ENCODE measurements at regions not wholly inside any gene's neighbourhood (a gene's known extent, or its start where the extent isn't known, plus 50 kb on each side); places are given as distances from the start of the nearest gene placed in this dataset.

DNA sequence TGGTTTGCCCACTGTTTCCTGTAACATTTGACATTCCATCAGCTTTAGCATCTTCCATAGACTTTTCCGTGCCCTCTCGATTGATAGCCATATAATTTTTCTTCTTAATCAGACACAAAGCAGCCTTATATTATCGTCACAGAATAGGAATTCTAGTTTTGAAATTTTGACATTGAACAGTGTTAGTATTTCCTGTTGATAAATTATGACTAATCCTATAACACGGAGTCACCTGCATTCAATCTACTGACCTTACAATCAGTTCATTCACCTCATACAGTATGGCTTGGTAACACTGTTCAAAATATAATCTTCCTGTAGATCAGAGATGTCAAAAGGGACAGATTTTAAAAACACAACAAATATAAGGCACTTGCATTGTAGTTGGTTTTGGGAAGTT, 423.7 kb downstream of the C3orf38 start:
- DNase-seq (ENCODE audit: low spot score) = no peak

DNA sequence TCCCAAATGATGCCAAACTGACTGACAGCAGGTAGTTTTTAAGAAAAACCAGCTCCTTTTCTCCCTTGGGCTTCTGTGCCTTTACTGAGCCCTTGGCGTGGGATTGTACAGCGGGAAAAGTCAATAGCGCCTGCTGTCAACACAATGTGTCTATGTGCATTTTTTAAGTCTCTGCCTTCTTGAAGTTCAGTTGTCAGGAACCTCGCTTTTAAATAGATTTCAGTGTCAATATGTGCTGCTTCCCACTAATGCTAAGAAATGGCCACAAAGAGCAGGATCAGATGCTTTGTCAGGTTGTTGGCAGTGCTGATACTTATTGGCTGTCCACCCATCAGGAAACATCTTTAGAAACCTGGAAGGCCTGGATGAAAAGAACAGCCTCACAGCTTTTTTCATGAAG, 424.4 kb downstream of the C3orf38 start:
- DNase-seq (ENCODE audit: low spot score) = no peak

DNA sequence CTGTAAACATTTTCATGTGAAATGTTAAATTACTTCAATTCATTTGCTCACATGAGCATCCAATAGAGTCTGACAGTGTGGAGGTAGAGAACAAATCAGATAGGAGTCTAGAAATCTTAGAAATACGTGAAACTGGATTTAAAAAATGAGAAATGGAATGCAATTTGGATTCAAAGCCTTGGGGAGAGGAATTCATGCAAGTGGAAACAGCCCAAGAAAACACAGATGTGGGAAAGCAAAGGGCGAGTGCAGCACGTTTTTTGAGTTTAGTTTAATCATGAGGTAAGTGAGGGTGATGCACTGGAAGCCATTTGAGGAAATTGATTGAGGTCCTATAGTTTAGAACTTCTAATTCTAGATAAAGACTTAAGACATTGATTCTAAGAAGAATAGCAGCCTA, 434.7 kb downstream of the C3orf38 start:
- no peak for DNase-seq (ENCODE audit: low spot score)

DNA sequence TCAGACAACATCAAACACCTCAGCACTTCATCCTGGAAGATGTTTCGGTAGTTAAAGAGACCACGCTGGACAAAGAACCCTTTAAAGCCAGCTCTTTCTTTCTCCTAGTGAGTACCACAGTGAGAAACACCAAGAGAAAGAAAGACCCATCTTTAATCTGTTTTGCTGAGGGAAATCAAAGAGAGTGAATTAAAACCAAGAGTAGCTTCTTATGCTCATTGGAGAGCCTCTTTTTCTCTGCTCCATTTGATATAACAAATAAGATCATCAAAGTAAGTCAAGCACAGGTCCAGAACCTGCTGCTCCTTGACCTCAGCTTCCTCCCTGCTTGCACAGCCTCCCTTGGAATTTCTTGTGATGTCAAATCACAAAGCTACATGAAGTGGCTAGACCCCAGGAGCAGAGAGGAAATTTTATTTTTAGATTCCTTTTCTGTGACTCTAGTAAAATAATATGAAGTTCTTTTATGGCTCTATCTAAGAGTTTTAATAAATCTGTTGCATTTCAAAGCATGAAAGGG, 436.4 kb downstream of the C3orf38 start:
- DNase-seq (ENCODE audit: low spot score) = no peak

DNA sequence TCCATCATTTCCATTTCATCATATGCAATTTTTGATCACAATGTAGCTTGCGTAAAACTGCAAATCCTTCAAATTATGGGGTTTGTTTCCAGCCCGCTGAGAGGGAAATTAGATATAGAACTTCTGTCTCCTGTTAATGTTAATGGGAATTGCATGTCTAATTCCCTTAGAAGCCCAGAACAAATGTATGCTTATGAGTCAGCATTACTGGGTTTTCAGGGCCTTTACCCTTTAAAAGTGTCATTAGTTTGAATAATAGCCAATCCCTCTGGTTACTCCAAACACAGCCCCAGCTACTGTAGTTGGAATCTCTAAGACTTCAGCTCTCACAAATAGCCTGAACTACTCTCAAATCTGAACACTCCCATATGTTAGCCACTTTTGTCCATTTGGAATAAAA, 439.4 kb downstream of the C3orf38 start:
- DNase-seq (ENCODE audit: low spot score) = no peak

DNA sequence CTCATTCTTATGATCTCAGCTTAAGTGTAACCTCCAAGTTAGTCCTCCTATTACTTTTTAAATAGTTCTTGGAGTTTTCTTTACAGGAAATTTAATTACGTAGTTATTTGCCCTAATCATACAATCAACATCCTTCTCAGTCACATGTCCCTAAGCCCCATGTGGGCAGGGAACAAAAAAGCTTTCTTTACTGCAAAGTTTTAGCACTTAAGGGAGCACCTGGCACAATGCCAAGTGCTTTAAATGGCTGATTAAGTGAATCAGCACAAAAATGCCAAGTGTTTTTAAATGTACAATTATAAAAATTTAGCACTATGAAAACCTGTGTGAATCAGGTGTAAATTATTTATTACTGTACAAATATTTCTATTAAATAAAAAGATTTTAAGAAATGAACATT, 445.3 kb downstream of the C3orf38 start:
- no peak for DNase-seq (ENCODE audit: low spot score)

DNA sequence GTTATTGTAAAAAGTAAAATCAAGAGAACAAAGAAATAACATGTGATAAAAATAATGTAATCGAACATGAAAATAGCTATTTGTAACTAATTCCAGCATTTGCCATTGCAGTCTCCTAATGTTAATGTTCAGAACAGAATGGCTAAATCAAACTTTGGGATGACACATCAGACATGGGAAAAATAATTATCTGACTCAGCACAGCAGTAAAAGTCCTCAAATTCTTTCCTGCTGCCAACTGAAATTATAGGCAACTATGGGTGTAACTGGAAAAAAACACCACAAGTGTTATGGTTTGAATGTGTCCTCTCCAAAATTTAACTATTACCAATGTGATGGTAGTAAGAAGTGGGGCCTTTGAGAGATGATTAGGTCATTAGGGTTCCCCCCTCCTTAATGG, 446.7 kb downstream of the C3orf38 start:
- DNase-seq (ENCODE audit: low spot score) = no peak

DNA sequence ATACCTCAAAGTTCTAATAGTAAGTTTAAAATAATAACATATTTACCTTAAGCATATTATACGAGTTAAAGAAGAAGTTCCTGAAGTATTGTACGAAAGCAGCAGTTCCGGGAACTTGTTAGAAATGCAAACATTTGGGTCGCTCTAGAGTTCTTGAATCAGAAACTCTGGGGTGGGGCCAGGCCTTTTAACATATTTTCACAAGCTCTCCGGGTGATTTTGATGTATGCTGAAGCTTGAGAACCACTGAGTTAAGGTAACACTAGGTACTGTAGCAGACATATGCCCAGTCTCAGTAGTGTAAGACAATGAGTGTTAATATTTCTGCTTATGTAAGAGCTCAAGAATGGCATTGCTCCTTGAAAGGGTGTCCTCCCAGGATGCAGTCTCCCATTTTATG, 461.1 kb downstream of the C3orf38 start:
- DNase-seq (ENCODE audit: low spot score) = no peak

DNA sequence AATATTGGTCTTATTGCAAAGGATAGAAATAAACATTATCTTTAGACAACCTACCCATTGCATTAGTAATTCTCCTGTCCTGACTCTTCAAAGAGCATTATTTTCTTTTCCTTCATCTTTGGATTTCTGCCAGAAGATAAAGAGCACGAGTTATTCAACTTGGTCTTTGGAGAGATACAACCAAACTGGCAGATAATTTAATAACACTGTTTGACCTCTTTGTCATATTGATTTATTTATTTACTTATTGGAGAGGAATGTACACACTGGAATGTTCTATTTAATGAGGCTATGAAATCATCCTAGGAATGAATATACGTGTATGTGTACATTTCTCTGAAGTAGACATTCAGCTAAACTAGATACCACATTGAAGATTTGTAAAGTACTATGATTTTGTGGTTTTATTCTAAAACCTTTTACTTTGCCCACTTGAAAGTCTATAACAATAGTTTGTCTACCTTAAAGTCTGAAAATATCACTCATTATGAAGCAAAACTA, 462.1 kb downstream of the C3orf38 start:
- no peak for DNase-seq (ENCODE audit: low spot score)

DNA sequence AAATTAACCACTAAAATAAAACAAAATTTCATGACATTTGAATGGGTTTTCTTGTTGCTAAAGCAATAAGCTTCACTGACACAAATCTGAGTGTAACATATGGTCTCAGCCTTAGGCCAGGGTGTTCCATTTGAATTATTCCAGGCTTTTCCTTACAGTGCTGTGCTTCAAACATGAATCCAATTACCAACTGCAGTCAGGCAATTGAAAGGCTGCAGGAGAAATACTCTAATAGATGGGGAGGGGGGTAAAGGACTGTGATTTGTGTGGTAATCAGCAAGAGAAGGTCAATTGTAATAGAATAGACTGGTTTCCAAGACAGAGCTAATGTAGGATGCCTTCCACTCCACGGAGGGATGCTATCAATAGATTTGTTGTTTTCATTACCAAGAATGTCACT, 466.7 kb downstream of the C3orf38 start:
- peak; percentile 11 for DNase-seq (ENCODE audit: low spot score)

DNA sequence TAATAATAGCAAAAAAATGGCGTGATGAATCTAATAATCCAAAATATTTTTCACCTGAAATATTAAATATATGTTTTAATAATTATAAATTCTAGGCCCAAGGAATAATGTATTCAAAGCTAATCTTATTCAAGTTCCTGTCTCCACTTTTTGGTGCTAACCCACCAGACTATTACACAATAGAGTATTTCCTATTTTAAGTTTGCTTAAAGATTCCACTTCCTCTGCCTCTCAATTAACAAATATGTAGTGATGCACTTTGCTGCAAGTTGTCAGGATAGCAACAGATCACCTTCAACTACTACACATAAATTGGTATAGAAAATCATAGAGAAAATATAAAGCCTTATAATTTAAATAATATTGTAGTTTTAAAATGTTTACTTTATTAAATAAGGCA, 467.5 kb downstream of the C3orf38 start:
- DNase-seq (ENCODE audit: low spot score) = no peak

DNA sequence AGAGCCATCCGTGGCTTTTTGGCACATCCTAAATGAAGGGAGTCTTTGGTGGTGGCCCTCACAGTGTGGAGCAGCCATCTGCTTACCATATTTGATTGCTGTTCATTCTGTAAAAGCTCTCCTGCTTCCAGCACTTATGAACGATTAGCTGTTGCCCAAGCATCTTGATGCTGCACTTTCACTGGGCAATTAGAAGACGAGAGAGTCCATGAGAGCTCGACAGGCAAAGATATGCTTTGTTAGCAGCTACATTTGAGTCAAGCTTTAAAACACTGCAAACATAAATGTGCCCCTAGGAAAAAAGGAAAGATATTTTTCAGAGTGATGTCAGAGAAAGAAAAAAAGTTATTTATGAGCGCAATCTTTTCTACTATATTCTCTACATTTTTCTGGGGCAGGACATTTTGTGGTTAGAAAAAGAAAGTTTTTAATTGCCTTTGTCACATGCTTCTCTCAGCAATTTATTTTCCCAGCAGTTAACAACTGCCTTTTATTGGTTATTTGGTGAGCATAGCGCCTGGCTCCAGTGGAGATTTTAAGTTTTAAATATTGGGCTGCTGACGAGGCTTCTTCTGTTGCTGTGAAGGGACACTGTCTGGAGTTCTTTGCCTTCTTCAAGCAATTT, 468.4 kb downstream of the C3orf38 start:
- DNase-seq (ENCODE audit: low spot score) = peak; percentile 11

DNA sequence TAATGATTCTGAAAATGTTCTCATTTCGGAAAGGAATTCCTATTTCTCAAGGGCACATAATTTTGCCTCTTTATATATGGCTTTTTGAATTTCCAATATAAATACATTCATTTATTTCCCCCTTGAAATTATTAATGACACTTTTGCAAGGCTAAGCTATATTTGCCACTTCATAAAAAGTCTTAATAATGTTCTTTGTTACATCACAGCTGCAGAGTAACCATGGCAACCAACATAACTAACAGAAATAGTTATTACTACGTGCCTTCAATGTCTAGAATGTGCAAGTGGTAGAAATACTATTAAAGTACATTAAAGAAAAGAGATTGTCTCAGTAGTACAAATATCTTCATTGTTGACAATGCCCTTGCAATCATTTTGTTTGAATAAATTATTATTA, 471.8 kb downstream of the C3orf38 start:
- no peak for DNase-seq (ENCODE audit: low spot score)

DNA sequence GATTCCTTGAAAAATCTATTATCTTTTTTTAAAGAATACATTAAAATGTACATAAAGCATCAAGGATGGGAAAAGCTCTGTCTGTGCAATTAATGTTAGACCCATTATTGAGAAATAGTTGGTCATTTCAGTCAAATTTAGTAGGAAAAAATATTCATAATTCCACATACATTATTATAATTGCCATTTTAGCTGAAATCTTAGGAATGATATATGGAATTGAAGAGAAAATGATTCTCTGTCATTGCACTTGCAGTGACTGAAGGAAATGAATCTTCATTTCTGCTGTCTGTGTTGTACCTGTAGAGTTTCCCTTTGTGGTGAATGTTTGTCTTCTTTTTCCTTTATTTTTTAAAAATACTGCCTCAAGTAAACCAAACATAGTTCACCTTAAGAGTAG, 473.9 kb downstream of the C3orf38 start:
- no peak for DNase-seq (ENCODE audit: low spot score)

DNA sequence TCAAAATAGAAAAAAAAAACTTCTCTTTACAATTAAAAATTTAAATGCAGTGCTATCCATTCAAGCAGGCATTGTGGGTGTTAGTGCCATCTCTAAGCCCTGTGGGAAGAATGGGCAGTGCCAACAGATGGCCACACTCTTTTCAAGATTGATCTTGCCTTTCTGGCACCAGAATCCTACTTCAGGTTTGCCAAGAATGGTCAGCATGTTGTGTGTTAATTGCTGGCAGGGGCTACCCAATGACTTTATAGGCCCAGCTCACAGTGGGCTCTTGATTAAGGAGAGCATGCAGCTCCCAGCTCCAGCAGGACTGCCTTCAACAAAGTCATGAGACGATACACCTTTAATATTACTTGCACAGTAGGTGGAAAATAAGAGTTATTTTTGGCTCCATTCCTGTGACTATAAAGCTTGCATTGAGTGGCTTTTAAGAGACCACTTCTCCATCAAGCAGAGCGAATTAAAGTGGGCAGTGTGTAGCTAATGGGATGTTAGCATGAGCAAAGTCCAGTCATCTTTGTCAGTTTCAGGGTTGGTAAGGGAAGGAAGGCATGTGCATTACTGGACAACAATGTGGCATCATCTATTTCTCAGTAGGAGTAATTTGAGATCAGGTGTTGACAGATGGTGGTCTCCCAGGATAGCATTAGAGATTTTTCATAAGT, 476.8 kb downstream of the C3orf38 start:
- no peak for DNase-seq (ENCODE audit: low spot score)

DNA sequence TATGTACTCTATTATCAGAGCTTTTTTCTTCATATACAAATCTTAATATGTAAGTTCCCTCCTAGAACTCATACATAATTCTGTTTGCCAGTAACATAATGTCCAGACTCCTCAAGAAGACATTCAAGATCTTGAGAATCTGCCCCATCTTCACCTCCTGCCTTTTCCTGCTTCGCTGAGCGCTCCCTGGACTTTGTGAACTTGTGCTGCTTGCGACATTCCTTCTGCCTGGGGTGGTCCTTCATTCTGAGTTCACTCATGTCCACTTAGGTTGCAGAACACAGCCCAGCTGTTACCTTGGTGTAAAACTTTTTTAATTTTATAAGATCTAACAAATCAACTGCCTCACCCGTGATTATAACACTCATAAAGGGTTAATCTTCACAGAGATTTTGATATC, 478.5 kb upstream of the EPHA3 start:
- no peak for DNase-seq (ENCODE audit: low spot score)

DNA sequence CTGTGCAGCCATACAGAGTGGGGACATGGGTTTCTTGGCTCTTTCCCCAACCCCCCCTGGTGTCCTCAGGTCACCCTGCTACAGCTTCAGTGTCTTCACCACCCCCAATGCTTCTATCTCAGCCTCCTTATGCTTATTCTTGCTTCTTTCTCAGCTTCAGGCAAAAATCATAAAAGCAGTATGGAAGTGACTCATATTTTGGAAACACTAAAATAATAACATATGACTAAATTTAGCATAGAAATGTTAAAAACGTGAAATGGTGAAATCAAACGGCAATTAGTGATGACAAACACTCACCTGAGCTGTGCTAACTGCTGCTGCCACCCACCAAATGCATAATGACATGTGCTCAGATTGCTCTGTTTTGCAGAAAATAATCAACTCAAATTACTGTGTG, 475.2 kb upstream of the EPHA3 start:
- no peak for DNase-seq (ENCODE audit: low spot score)

DNA sequence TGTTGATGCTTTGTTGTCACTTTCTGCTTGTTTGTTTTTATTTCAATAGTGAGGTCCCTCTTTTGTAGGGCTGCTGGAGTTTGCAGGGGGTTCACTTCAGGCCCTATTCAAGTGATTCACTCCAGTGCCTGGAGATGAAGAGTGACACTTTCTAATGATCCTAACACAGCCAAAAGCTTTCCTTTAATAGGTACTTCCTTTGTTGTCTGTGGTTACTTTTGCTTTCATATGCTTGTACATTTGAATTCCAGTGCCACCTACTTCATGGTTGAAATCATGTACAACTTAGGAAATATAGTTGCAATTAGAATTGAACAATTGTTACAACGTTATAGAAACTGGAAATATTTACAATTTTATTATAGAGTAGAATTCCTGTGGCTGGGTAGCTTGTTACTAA, 466.8 kb upstream of the EPHA3 start:
- DNase-seq (ENCODE audit: low spot score) = no peak

DNA sequence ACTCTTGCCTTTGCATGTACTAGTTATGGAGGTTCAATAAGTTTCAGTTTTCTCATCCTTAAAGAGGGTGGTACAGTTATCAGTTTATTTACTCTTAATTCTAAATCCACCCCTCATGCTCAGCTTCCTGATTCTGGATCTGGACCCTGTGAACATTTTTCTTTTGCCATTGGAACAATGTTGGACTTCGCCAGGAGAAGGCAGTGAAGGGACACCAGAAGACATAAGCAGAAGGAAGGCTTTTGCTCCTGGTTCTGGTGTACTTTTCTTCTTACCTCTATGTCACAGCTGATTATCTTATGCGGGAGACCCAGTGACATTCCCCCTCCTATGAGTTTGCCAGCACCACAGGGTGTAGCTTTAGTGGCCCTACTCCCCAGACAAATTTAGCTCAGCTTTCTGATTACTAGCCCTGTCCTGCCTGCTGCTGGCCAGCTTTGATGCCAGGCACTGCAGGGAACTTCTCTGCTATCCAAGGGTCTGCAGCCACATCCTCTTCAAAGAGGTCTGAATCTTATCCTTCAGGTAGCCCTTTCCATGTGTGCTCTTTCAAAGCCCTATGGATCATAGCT, 466.3 kb upstream of the EPHA3 start:
- DNase-seq (ENCODE audit: low spot score) = no peak

DNA sequence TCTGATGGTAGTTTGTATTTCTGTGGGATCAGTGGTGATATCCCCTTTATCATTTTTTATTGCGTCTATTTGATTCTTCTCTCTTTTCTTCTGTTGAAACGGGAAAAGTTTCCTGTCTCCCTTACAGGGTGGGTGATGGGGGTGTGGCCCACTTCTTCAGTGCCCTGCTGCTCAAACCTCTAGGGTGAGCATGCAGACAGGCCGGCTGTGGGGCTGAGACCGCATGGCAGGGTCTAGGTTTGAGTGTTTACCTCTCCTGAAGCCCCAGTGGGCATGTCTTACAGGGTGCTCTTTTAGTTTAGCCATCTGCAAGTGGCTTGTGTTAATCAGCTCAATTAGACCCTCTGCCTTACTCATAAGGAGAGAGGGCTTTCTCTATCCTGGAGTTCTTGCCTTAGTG, 450.0 kb upstream of the EPHA3 start:
- DNase-seq (ENCODE audit: low spot score) = no peak

DNA sequence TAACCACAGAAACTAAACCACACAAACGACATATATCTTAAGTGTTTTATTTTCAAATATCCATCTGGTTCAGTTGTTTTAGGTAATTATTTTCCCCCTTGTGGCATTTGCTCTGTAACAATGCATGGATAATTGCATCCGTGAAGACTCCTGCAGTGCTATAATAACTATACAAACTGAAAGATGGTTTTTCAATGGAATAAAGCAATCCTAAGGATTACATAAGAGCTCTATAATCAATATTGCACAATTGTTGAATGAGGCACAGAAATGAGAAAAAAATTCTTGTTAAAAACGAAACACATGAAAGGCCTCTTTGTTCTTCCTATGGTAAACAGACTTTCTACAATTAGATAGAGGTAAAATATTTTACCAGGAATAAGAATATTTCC, 446.0 kb upstream of the EPHA3 start:
- no peak for DNase-seq (ENCODE audit: low spot score)

DNA sequence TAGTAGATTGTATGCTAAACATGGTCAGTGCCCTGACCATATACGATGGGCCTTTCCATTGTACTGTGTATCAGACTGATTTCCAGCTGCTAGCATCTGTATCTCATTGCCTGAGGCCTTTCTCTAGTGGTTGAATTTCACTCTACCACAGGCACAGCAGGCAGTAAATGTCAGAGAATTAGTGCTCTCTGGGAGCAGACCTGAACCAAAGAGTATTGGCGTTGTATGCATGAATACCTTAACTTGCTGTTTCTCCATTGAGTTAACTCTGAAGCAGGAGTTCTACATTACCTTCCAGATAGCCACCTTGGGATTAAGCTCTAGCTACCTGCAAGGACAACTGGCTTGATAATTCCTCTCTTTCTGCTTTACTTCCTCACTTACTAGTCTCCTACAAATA, 439.2 kb upstream of the EPHA3 start:
- DNase-seq (ENCODE audit: low spot score) = no peak

DNA sequence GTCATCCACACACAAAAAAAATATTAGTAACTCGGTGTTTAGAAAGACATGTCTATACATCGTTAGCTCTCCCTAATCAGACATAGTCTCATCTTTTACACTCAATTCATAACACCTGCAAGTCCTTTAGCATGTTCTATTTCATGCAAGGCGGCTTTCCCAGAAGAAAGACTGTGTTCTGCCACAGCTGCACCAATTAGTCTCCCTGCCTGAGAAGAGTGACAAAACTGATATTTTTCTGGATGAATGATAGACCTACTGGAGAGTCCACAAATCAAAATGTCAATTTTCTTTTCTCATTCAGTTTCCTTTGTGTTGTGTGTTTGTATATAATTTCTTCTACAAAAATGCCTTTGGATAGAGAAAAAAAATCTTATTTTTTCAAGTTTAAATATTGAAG, 435.8 kb upstream of the EPHA3 start:
- DNase-seq (ENCODE audit: low spot score) = no peak

DNA sequence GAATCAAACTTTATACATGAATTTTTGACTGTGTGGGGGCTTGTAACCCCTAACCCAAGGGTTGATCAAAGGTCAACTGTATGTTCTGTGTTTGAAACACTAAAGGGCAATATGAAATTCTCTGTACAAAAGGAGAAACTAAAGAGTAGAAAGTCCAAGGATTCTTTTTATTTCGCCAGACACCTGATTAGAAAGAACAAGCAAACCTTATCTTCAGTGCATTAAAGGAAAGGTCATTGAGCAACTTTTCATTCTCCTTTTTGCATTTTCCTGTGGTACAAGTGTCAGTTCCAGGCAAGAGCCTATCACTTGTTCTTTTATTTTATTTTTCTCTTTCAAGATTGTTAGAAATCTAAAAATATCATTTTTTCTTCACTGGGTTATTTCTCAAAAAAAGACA, 430.1 kb upstream of the EPHA3 start:
- no peak for DNase-seq (ENCODE audit: low spot score)
